ENCODE measurements at regions not wholly inside any gene's neighbourhood (a gene's known extent, or its start where the extent isn't known, plus 50 kb on each side); places are given as distances from the start of the nearest gene placed in this dataset.
A peak's percentile ranks its signal among the peaks of the same experiment; 100 is the strongest.
"Not testable (repeated sequence)": the region's sequence is repeated elsewhere in the genome, so short reads cannot be mapped to it uniquely, and the experiment has no call there.

GRCh38 chr20:54324652-54325285, 116.9 kb downstream of the PFDN4 start:
- no peak for DNase-seq (ENCODE audit: low spot score)

GRCh38 chr20:54335299-54335698, 127.4 kb downstream of the PFDN4 start:
- DNase-seq (ENCODE audit: low spot score), result no peak

- no peak for DNase-seq (ENCODE audit: low spot score)
Measured at GRCh38 chr20:54337144-54337543, 129.3 kb downstream of the PFDN4 start.

- no peak for DNase-seq (ENCODE audit: low spot score)
Measured at GRCh38 chr20:54339093-54339492, 131.2 kb downstream of the PFDN4 start.

- no peak for DNase-seq (ENCODE audit: low spot score)
Measured at GRCh38 chr20:54340206-54340605, 132.3 kb downstream of the PFDN4 start.

- DNase-seq (ENCODE audit: low spot score), result peak; percentile 48
Measured at GRCh38 chr20:54340667-54341081, 132.8 kb downstream of the PFDN4 start.

- no peak for DNase-seq (ENCODE audit: low spot score)
Measured at GRCh38 chr20:54342258-54342920, 133.0 kb upstream of the DOK5 start.

- no peak for DNase-seq (ENCODE audit: low spot score)
Measured at GRCh38 chr20:54343099-54343498, 132.3 kb upstream of the DOK5 start.

- DNase-seq (ENCODE audit: low spot score), result no peak
Measured at GRCh38 chr20:54343634-54344033, 131.8 kb upstream of the DOK5 start.

- no peak for DNase-seq (ENCODE audit: low spot score)
Measured at GRCh38 chr20:54344832-54345231, 130.6 kb upstream of the DOK5 start.

GRCh38 chr20:54345301-54345724, 130.1 kb upstream of the DOK5 start:
- peak; percentile 86 for DNase-seq (ENCODE audit: low spot score)

- no peak for DNase-seq (ENCODE audit: low spot score)
Measured at GRCh38 chr20:54345821-54346220, 129.6 kb upstream of the DOK5 start.

GRCh38 chr20:54346276-54346675, 129.1 kb upstream of the DOK5 start:
- DNase-seq (ENCODE audit: low spot score), result no peak

- no peak for DNase-seq (ENCODE audit: low spot score)
Measured at GRCh38 chr20:54347166-54347833, 128.1 kb upstream of the DOK5 start.

GRCh38 chr20:54350415-54350814, 125.0 kb upstream of the DOK5 start:
- DNase-seq (ENCODE audit: low spot score), result no peak

- no peak for DNase-seq (ENCODE audit: low spot score)
Measured at GRCh38 chr20:54351371-54352136, 123.8 kb upstream of the DOK5 start.

- not testable (repeated sequence) for DNase-seq (ENCODE audit: low spot score)
Measured at GRCh38 chr20:54352541-54352940, 122.9 kb upstream of the DOK5 start.

- no peak for DNase-seq (ENCODE audit: low spot score)
Measured at GRCh38 chr20:54353292-54353691, 122.1 kb upstream of the DOK5 start.

GRCh38 chr20:54355631-54356280, 119.6 kb upstream of the DOK5 start:
- DNase-seq (ENCODE audit: low spot score), result no peak

- DNase-seq (ENCODE audit: low spot score), result no peak
Measured at GRCh38 chr20:54356801-54357200, 118.6 kb upstream of the DOK5 start.

- DNase-seq (ENCODE audit: low spot score), result no peak
Measured at GRCh38 chr20:54361475-54361874, 113.9 kb upstream of the DOK5 start.

GRCh38 chr20:54362283-54362682, 113.1 kb upstream of the DOK5 start:
- DNase-seq (ENCODE audit: low spot score), result no peak

Measured in AG08395 (cell line).